Stomach (tissue), 4 donors: ENCODE measurements at regions not wholly inside any gene's neighbourhood (a gene's known extent, or its start where the extent isn't known, plus 50 kb on each side); places are given as distances from the start of the nearest gene placed in this dataset.

Source experiments
- CTCF ChIP-seq, 7 experiments: fragments of 450-650 bp in 4 of 7; fragments of 200-600 bp in 3 of 7; sonication (generic) in 3 of 7; IDR thresholded peaks; one replicate each; pipeline ENCODE4 v1.5.1; 2016 to 2019; ENCODE audit warnings: antibody characterized with exemption in 7 of 7, control low read depth in 2 of 7, mild to moderate bottlenecking in 1 of 7
- POLR2AphosphoS5 ChIP-seq, 3 donors: sonication (generic); formaldehyde crosslinking; IDR thresholded peaks; one replicate each; pipeline ENCODE4 v1.6.1; 2016; ENCODE audit warnings: antibody characterized with exemption in 3 of 3

- TF ChIP-seq POLR2AphosphoS5 (IDR thresholded peaks at IDR 0.05) (no peak), CTCF (IDR thresholded peaks at IDR 0.05) (no peak)
Measured at GRCh38 chr16:11409398-11409797, 64.1 kb downstream of the RMI2 start.
